ENCODE measurements at regions not wholly inside any gene's neighbourhood (a gene's known extent, or its start where the extent isn't known, plus 50 kb on each side); places are given as distances from the start of the nearest gene placed in this dataset.

DNA sequence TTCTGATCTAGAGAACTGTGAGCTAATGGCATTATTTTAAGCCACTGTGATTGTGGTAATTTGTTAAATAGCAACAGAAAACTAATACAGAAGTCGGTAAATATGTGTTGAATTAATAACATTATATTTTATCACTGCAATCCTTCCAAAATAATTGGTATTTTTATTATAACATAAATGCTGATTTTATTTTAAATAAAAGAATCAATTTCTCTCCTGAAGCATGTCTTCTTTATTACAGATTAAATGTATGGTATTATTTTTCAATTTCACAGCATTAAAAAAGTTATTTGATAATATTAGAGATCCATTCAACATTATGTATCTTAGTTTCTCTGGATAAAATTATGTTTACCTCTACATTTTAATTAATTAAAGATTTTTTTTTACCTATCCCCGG is 165.5 kb upstream of the EDIL3 start:
- H3K4me1 ChIP-seq (ENCODE audit: insufficient read depth, insufficient read length), result no peaks in the 10 kb centered on the region
- TF ChIP-seq ZNF274 (IDR thresholded peaks at IDR 0.05; ENCODE audit: low read depth, low read length), result no peak
- no peak for TF ChIP-seq SUZ12 (IDR thresholded peaks at IDR 0.05; ENCODE audit: extremely low read depth, insufficient read depth, insufficient read length)
- TF ChIP-seq YY1 (IDR thresholded peaks at IDR 0.05; ENCODE audit: insufficient read depth, insufficient read length), result no peak
- no peak overlapping the region for H3K9ac ChIP-seq (ENCODE audit: insufficient read length, low read depth)
- no peak for DNase-seq (ENCODE audit: low read depth, low spot score)
- H3K9me3 ChIP-seq (ENCODE audit: insufficient read depth, low read length), result no peaks in the 10 kb centered on the region
- no peaks in the 10 kb centered on the region for H3K36me3 ChIP-seq (ENCODE audit: insufficient read depth, insufficient read length, low read length)
- no peaks in the 10 kb centered on the region for H3K27me3 ChIP-seq (ENCODE audit: insufficient read depth, insufficient read length)
- no peak overlapping the region for H3K4me3 ChIP-seq (ENCODE audit: insufficient read length, low read depth)

GRCh38 chr5:84549054-84549453 is 164.4 kb upstream of the EDIL3 start:
- no peaks in the 10 kb centered on the region for H3K36me3 ChIP-seq (ENCODE audit: insufficient read depth, insufficient read length, low read length)

GRCh38 chr5:84546686-84547085 is 162.0 kb upstream of the EDIL3 start:
- no peak overlapping the region for H3K9ac ChIP-seq (ENCODE audit: insufficient read length, low read depth)
- H3K36me3 ChIP-seq (ENCODE audit: insufficient read depth, insufficient read length, low read length), result no peaks in the 10 kb centered on the region
- no peaks in the 10 kb centered on the region for H3K27me3 ChIP-seq (ENCODE audit: insufficient read depth, insufficient read length)
- no peak overlapping the region for H3K4me3 ChIP-seq (ENCODE audit: insufficient read length, low read depth)
- H3K4me1 ChIP-seq (ENCODE audit: insufficient read depth, insufficient read length), result no peaks in the 10 kb centered on the region
- no peaks in the 10 kb centered on the region; the same call in 1 of the 2 replicates for H3K9me3 ChIP-seq (ENCODE audit: insufficient read depth, low read length)
- no peak for DNase-seq (ENCODE audit: low read depth, low spot score)
- TF ChIP-seq ZNF274 (IDR thresholded peaks at IDR 0.05; ENCODE audit: low read depth, low read length) (no peak), YY1 (IDR thresholded peaks at IDR 0.05; ENCODE audit: insufficient read depth, insufficient read length) (no peak), SUZ12 (IDR thresholded peaks at IDR 0.05; ENCODE audit: extremely low read depth, insufficient read depth, insufficient read length) (no peak)

More at GRCh38 chr5:84549054-84549453, 164.4 kb upstream of the EDIL3 start:
- no peaks in the 10 kb centered on the region for H3K9me3 ChIP-seq (ENCODE audit: insufficient read depth, low read length)
- H3K4me3 ChIP-seq (ENCODE audit: insufficient read length, low read depth), result no peak overlapping the region
- no peak for TF ChIP-seq ZNF274 (IDR thresholded peaks at IDR 0.05; ENCODE audit: low read depth, low read length)
- H3K9ac ChIP-seq (ENCODE audit: insufficient read length, low read depth), result no peak overlapping the region
- H3K27me3 ChIP-seq (ENCODE audit: insufficient read depth, insufficient read length), result no peaks in the 10 kb centered on the region
- no peak for DNase-seq (ENCODE audit: low read depth, low spot score)
- no peaks in the 10 kb centered on the region for H3K4me1 ChIP-seq (ENCODE audit: insufficient read depth, insufficient read length)

- no peaks in the 10 kb centered on the region for H3K4me1 ChIP-seq (ENCODE audit: insufficient read depth, insufficient read length)
- no peak for DNase-seq (ENCODE audit: low read depth, low spot score)
- TF ChIP-seq YY1 (IDR thresholded peaks at IDR 0.05; ENCODE audit: insufficient read depth, insufficient read length) (no peak), SUZ12 (IDR thresholded peaks at IDR 0.05; ENCODE audit: extremely low read depth, insufficient read depth, insufficient read length) (no peak), ZNF274 (IDR thresholded peaks at IDR 0.05; ENCODE audit: low read depth, low read length) (no peak)
Measured at GRCh38 chr5:84536797-84537196, 152.1 kb upstream of the EDIL3 start.

DNA sequence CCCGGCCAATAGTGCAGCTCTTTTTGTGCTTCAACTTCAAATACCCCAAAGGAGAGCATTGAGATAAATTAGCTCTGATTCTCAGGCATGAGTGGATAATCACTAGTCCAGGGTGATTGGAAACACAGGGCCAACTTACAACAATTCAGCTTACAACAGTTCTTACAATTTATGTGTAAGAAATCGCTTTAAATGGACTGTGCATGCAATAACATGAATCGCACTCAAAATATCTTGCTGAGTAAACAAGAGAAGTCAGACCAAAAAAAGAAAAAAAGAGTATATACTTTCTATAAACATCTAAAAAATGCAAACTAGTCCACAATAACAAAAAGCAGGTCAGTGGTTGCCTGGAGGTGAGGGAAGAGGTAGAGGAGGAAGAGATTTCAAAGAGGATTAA is 150.6 kb upstream of the EDIL3 start:
- TF ChIP-seq SUZ12 (IDR thresholded peaks at IDR 0.05; ENCODE audit: extremely low read depth, insufficient read depth, insufficient read length) (no peak), YY1 (IDR thresholded peaks at IDR 0.05; ENCODE audit: insufficient read depth, insufficient read length) (no peak), ZNF274 (IDR thresholded peaks at IDR 0.05; ENCODE audit: low read depth, low read length) (no peak)
- Histone ChIP-seq H3K9me3 (ENCODE audit: insufficient read depth, low read length) (peaks cover 12% of the 10 kb centered on the region), H3K9ac (ENCODE audit: insufficient read length, low read depth) (no peak overlapping the region), H3K4me3 (ENCODE audit: insufficient read length, low read depth) (no peak overlapping the region), H3K36me3 (ENCODE audit: insufficient read depth, insufficient read length, low read length) (no peaks in the 10 kb centered on the region), H3K4me1 (ENCODE audit: insufficient read depth, insufficient read length) (no peaks in the 10 kb centered on the region), H3K27me3 (ENCODE audit: insufficient read depth, insufficient read length) (no peaks in the 10 kb centered on the region)
- no peak for DNase-seq (ENCODE audit: low read depth, low spot score)

More at GRCh38 chr5:84536797-84537196, 152.1 kb upstream of the EDIL3 start:
- Histone ChIP-seq H3K4me3 (ENCODE audit: insufficient read length, low read depth) (no peak overlapping the region), H3K27me3 (ENCODE audit: insufficient read depth, insufficient read length) (no peaks in the 10 kb centered on the region), H3K36me3 (ENCODE audit: insufficient read depth, insufficient read length, low read length) (no peaks in the 10 kb centered on the region), H3K9me3 (ENCODE audit: insufficient read depth, low read length) (peaks cover 16% of the 10 kb centered on the region), H3K9ac (ENCODE audit: insufficient read length, low read depth) (no peak overlapping the region)

DNA sequence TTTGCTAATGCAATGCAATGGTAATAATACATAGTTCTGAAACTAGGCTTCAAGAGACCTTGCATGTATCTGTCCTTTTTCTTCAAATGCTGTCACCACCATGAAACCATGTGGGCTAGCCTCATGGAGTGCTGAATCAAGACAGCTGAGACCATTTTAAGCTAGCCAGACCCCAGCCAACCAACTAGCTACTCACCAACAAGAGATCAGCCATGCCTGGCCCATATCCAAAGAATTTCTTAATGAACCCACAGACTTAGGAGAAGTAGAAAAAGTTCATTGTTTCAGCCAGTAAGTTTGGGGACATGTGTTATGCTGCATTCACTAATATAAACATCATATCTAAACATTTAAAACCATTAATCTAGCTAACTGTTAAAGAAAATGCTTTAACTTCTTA is 139.8 kb upstream of the EDIL3 start:
- no peak for DNase-seq (ENCODE audit: low read depth, low spot score)
- no peaks in the 10 kb centered on the region for H3K27me3 ChIP-seq (ENCODE audit: insufficient read depth, insufficient read length)

DNA sequence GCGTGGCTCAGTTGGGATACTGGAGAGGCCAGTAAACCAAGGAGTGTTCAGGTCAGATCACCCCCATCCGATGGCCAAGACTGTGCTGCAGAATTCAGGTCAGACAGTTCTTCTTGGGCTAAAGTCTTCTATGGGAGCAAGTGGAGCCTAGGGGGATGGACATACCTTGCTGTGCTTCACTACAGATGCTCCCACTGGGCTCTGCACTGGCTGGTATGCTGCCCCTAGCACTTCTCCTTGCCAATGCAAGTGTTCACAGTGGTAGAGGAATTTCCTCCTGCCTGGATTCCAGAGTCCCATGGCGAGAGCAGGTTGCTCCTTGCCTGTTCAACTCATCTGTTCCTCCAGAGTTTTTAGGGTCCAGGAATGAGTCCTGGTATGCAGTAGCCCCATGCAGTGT is 134.2 kb upstream of the EDIL3 start:
- no peak for TF ChIP-seq YY1 (IDR thresholded peaks at IDR 0.05; ENCODE audit: insufficient read depth, insufficient read length)
- TF ChIP-seq ZNF274 (IDR thresholded peaks at IDR 0.05; ENCODE audit: low read depth, low read length), result no peak
- TF ChIP-seq SUZ12 (IDR thresholded peaks at IDR 0.05; ENCODE audit: extremely low read depth, insufficient read depth, insufficient read length), result no peak
- H3K9me3 ChIP-seq (ENCODE audit: insufficient read depth, low read length), result no peaks in the 10 kb centered on the region
- no peaks in the 10 kb centered on the region for H3K27me3 ChIP-seq (ENCODE audit: insufficient read depth, insufficient read length)
- no peak overlapping the region for H3K9ac ChIP-seq (ENCODE audit: insufficient read length, low read depth)
- no peak for DNase-seq (ENCODE audit: low read depth, low spot score)
- H3K4me3 ChIP-seq (ENCODE audit: insufficient read length, low read depth), result no peak overlapping the region
- H3K4me1 ChIP-seq (ENCODE audit: insufficient read depth, insufficient read length), result no peaks in the 10 kb centered on the region
- no peaks in the 10 kb centered on the region for H3K36me3 ChIP-seq (ENCODE audit: insufficient read depth, insufficient read length, low read length)

More for the DNA sequence above, 139.8 kb upstream of the EDIL3 start:
- no peak overlapping the region for H3K4me3 ChIP-seq (ENCODE audit: insufficient read length, low read depth)
- no peaks in the 10 kb centered on the region for H3K9me3 ChIP-seq (ENCODE audit: insufficient read depth, low read length)
- TF ChIP-seq ZNF274 (IDR thresholded peaks at IDR 0.05; ENCODE audit: low read depth, low read length) (no peak), YY1 (IDR thresholded peaks at IDR 0.05; ENCODE audit: insufficient read depth, insufficient read length) (no peak), SUZ12 (IDR thresholded peaks at IDR 0.05; ENCODE audit: extremely low read depth, insufficient read depth, insufficient read length) (no peak)
- no peak overlapping the region for H3K9ac ChIP-seq (ENCODE audit: insufficient read length, low read depth)
- no peaks in the 10 kb centered on the region for H3K36me3 ChIP-seq (ENCODE audit: insufficient read depth, insufficient read length, low read length)
- no peaks in the 10 kb centered on the region for H3K4me1 ChIP-seq (ENCODE audit: insufficient read depth, insufficient read length)

GRCh38 chr5:84518370-84518769 is 133.7 kb upstream of the EDIL3 start:
- Histone ChIP-seq H3K36me3 (ENCODE audit: insufficient read depth, insufficient read length, low read length) (no peaks in the 10 kb centered on the region), H3K27me3 (ENCODE audit: insufficient read depth, insufficient read length) (no peaks in the 10 kb centered on the region), H3K9ac (ENCODE audit: insufficient read length, low read depth) (no peak overlapping the region), H3K4me3 (ENCODE audit: insufficient read length, low read depth) (no peak overlapping the region), H3K9me3 (ENCODE audit: insufficient read depth, low read length) (no peaks in the 10 kb centered on the region), H3K4me1 (ENCODE audit: insufficient read depth, insufficient read length) (no peaks in the 10 kb centered on the region)
- no peak for DNase-seq (ENCODE audit: low read depth, low spot score)
- TF ChIP-seq YY1 (IDR thresholded peaks at IDR 0.05; ENCODE audit: insufficient read depth, insufficient read length), result no peak
- TF ChIP-seq SUZ12 (IDR thresholded peaks at IDR 0.05; ENCODE audit: extremely low read depth, insufficient read depth, insufficient read length), result no peak
- no peak for TF ChIP-seq ZNF274 (IDR thresholded peaks at IDR 0.05; ENCODE audit: low read depth, low read length)
